ENCODE measurements at regions not wholly inside any gene's neighbourhood (a gene's known extent, or its start where the extent isn't known, plus 50 kb on each side); places are given as distances from the start of the nearest gene placed in this dataset.

DNA sequence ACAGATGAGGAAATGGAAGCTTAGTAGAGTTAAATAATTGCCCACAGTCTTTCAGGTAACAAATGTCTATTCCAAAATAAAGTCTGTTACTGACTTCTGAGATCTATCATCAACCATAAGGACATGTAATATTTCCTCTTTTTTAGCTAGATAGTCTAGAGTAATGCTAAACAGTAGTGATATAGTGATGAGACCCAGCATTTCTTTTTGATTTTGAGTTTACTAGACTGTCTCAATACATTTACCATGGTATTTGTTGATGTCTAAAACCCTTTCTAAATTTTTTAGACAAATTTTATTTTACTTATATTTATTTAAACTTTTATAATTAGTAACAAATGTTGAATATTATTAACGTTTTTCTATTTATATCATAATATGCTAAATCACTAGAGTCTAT lies 465.1 kb upstream of the SLIT2 start:
- peaks cover 4% of the 10 kb centered on the region for H3K4me1 ChIP-seq (ENCODE audit: control insufficient read depth, extremely low read depth, insufficient read depth, low read length)
- H3K36me3 ChIP-seq (ENCODE audit: control insufficient read depth in 2 of 2, extremely low read depth in 1 of 2, insufficient read depth in 2 of 2, low read length in 2 of 2) = no peaks in the 10 kb centered on the region
- no peaks in the 10 kb centered on the region for H4K20me1 ChIP-seq (replicated peaks; ENCODE audit: control insufficient read depth, extremely low read depth, insufficient read depth, low read length)
- H3K79me2 ChIP-seq (ENCODE audit: control insufficient read depth, insufficient read depth, low read length) = no peaks in the 10 kb centered on the region
- no peak overlapping the region for H3K4me2 ChIP-seq (ENCODE audit: insufficient read depth, low read length)
- intact Hi-C loops (cut with micrococcal nuclease) (no loop called here), dilution Hi-C loops (cut with MboI; ENCODE audit: extremely low pct_ligation_motif_present, low sequenced_read_pairs) (no loop called here)
- H3K27me3 ChIP-seq (ENCODE audit: control insufficient read depth in 2 of 2, insufficient read depth in 2 of 2, low read length in 2 of 2) = no peaks in the 10 kb centered on the region
- FAIRE-seq = no peak
- no TSS peak for BruUV-seq (replicated peaks)
- H3K4me3 ChIP-seq (replicated peaks in 1 of 3; ENCODE audit: insufficient read depth in 1 of 3, low read depth in 1 of 3, low read length in 3 of 3) = no peak overlapping the region
- TF ChIP-seq EZH2 (IDR thresholded peaks at IDR 0.05; ENCODE audit: borderline replicate concordance, low read depth, low read length, severe bottlenecking) (no peak), MYC (IDR thresholded peaks at IDR 0.05; ENCODE audit: low read depth, low read length) (no peak), GATA2 (IDR thresholded peaks at IDR 0.05; ENCODE audit: insufficient read depth, insufficient read length, low read depth, low read length) (no peak)
- peaks cover 2% of the 10 kb centered on the region for H3K9me3 ChIP-seq (replicated peaks; ENCODE audit: control insufficient read depth, insufficient read depth, low read length)
- no peaks in the 10 kb centered on the region for H3K9me1 ChIP-seq (replicated peaks; ENCODE audit: control insufficient read depth, extremely low read depth, insufficient read depth, low read length)
- ChIA-PET CTCF (no interaction called here), POLR2A (no interaction called here)
- H2AFZ ChIP-seq (ENCODE audit: low read depth, low read length) = no peak overlapping the region
- no peak overlapping the region for H3K27ac ChIP-seq (ENCODE audit: insufficient read depth, low read depth, low read length)
- H3K9ac ChIP-seq (replicated peaks; ENCODE audit: extremely low read depth, insufficient read depth, low read length) = no peak overlapping the region
- DNase-seq (ENCODE audit: low read depth, low spot score) = no peak

GRCh38 chr4:19783667-19784223 lies 468.0 kb upstream of the SLIT2 start:
- no peak overlapping the region for H3K27ac ChIP-seq (ENCODE audit: insufficient read depth, low read depth, low read length)
- no peaks in the 10 kb centered on the region for H4K20me1 ChIP-seq (replicated peaks; ENCODE audit: control insufficient read depth, extremely low read depth, insufficient read depth, low read length)
- H3K9me3 ChIP-seq (replicated peaks; ENCODE audit: control insufficient read depth, insufficient read depth, low read length) = peaks cover 2% of the 10 kb centered on the region
- no peak overlapping the region for H3K9ac ChIP-seq (replicated peaks; ENCODE audit: extremely low read depth, insufficient read depth, low read length)
- intact Hi-C loops (cut with micrococcal nuclease) = no loop called here
- no peak for FAIRE-seq
- ChIA-PET CTCF (no interaction called here), POLR2A (no interaction called here)
- no peaks in the 10 kb centered on the region for H3K79me2 ChIP-seq (ENCODE audit: control insufficient read depth, insufficient read depth, low read length)
- DNase-seq (ENCODE audit: low read depth, low spot score) = no peak
- H3K27me3 ChIP-seq (ENCODE audit: control insufficient read depth in 2 of 2, insufficient read depth in 2 of 2, low read length in 2 of 2) = no peaks in the 10 kb centered on the region
- H3K36me3 ChIP-seq (ENCODE audit: control insufficient read depth in 2 of 2, extremely low read depth in 1 of 2, insufficient read depth in 2 of 2, low read length in 2 of 2) = no peaks in the 10 kb centered on the region
- dilution Hi-C loops (cut with MboI; ENCODE audit: extremely low pct_ligation_motif_present, low sequenced_read_pairs) = no loop called here
- BruUV-seq (replicated peaks) = no TSS peak
- no peak overlapping the region for H2AFZ ChIP-seq (ENCODE audit: low read depth, low read length)
- no peak overlapping the region for H3K4me3 ChIP-seq (replicated peaks in 1 of 3; ENCODE audit: insufficient read depth in 1 of 3, low read depth in 1 of 3, low read length in 3 of 3)
- no peaks in the 10 kb centered on the region for H3K4me1 ChIP-seq (ENCODE audit: control insufficient read depth, extremely low read depth, insufficient read depth, low read length)
- H3K4me2 ChIP-seq (ENCODE audit: insufficient read depth, low read length) = no peak overlapping the region
- no peaks in the 10 kb centered on the region for H3K9me1 ChIP-seq (replicated peaks; ENCODE audit: control insufficient read depth, extremely low read depth, insufficient read depth, low read length)
- no peak for TF ChIP-seq POLR2AphosphoS5 (IDR thresholded peaks at IDR 0.05; ENCODE audit: insufficient read depth, low read depth, low read length)
- TF ChIP-seq, protein P1, sequence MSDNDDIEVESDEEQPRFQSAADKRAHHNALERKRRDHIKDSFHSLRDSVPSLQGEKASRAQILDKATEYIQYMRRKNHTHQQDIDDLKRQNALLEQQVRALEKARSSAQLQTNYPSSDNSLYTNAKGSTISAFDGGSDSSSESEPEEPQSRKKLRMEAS (IDR thresholded peaks at IDR 0.05; ENCODE audit: insufficient read depth, insufficient read length) = no peak
- TF ChIP-seq, protein P2, sequence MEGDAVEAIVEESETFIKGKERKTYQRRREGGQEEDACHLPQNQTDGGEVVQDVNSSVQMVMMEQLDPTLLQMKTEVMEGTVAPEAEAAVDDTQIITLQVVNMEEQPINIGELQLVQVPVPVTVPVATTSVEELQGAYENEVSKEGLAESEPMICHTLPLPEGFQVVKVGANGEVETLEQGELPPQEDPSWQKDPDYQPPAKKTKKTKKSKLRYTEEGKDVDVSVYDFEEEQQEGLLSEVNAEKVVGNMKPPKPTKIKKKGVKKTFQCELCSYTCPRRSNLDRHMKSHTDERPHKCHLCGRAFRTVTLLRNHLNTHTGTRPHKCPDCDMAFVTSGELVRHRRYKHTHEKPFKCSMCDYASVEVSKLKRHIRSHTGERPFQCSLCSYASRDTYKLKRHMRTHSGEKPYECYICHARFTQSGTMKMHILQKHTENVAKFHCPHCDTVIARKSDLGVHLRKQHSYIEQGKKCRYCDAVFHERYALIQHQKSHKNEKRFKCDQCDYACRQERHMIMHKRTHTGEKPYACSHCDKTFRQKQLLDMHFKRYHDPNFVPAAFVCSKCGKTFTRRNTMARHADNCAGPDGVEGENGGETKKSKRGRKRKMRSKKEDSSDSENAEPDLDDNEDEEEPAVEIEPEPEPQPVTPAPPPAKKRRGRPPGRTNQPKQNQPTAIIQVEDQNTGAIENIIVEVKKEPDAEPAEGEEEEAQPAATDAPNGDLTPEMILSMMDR (IDR thresholded peaks at IDR 0.05; ENCODE audit: extremely low read depth in 1 of 2, insufficient read depth in 1 of 2, low read depth in 1 of 2, low read length in 2 of 2) = no peak
- no peak for TF ChIP-seq POLR2A (IDR thresholded peaks at IDR 0.05; ENCODE audit: low read depth, low read length)

Measured in endothelial cell of umbilical vein (primary cell).